ENCODE measurements at regions not wholly inside any gene's neighbourhood (a gene's known extent, or its start where the extent isn't known, plus 50 kb on each side); places are given as distances from the start of the nearest gene placed in this dataset.

GRCh38 chr2:126748188-126748760, 92.3 kb downstream of the GYPC start:
- Mint-ChIP-seq H3K4me3 (no peak overlapping the region), H3K27me3 (peaks cover 4% of the 10 kb centered on the region), H3K27ac (no peak overlapping the region), H3K9me3 (no peaks in the 10 kb centered on the region), H3K36me3 (no peaks in the 10 kb centered on the region), H3K4me1 (ENCODE audit: unreplicated experiment) (no peaks in the 10 kb centered on the region)
- peak; percentile 58 for DNase-seq (ENCODE audit: extremely low spot score, unreplicated experiment)
- no peak for TF ChIP-seq CTCF (conservative IDR thresholded peaks at IDR 0.05)

- Mint-ChIP-seq H3K27ac (no peak overlapping the region), H3K36me3 (no peaks in the 10 kb centered on the region), H3K4me3 (no peak overlapping the region), H3K9me3 (no peaks in the 10 kb centered on the region), H3K4me1 (ENCODE audit: unreplicated experiment) (no peaks in the 10 kb centered on the region), H3K27me3 (peaks cover 4% of the 10 kb centered on the region)
- DNase-seq (ENCODE audit: extremely low spot score, unreplicated experiment), result no peak
- TF ChIP-seq CTCF (conservative IDR thresholded peaks at IDR 0.05), result no peak
Measured at GRCh38 chr2:126748929-126749518, 93.1 kb downstream of the GYPC start.

- DNase-seq (ENCODE audit: extremely low spot score, unreplicated experiment), result peak; percentile 48
- no peaks in the 10 kb centered on the region for H3K9me3 Mint-ChIP-seq
- no peaks in the 10 kb centered on the region for H3K36me3 Mint-ChIP-seq
- no peak overlapping the region for H3K27ac Mint-ChIP-seq
- no peaks in the 10 kb centered on the region for H3K4me1 Mint-ChIP-seq (ENCODE audit: unreplicated experiment)
- H3K4me3 Mint-ChIP-seq, result no peak overlapping the region
- TF ChIP-seq CTCF (conservative IDR thresholded peaks at IDR 0.05), result peak; percentile 42
- H3K27me3 Mint-ChIP-seq, result peaks cover 4% of the 10 kb centered on the region
Measured at GRCh38 chr2:126749537-126749936, 93.6 kb downstream of the GYPC start.

GRCh38 chr2:126750506-126750905, 94.5 kb downstream of the GYPC start:
- no peaks in the 10 kb centered on the region for H3K9me3 Mint-ChIP-seq
- H3K27me3 Mint-ChIP-seq, result peaks cover 4% of the 10 kb centered on the region
- H3K4me1 Mint-ChIP-seq (ENCODE audit: unreplicated experiment), result no peaks in the 10 kb centered on the region
- no peaks in the 10 kb centered on the region for H3K36me3 Mint-ChIP-seq
- H3K27ac Mint-ChIP-seq, result no peak overlapping the region
- no peak overlapping the region for H3K4me3 Mint-ChIP-seq
- TF ChIP-seq CTCF (conservative IDR thresholded peaks at IDR 0.05), result no peak
- no peak for DNase-seq (ENCODE audit: extremely low spot score, unreplicated experiment)

GRCh38 chr2:126751477-126751876, 95.5 kb downstream of the GYPC start:
- Mint-ChIP-seq H3K4me3 (no peak overlapping the region), H3K27ac (no peak overlapping the region), H3K4me1 (ENCODE audit: unreplicated experiment) (no peaks in the 10 kb centered on the region), H3K27me3 (peaks cover 9% of the 10 kb centered on the region), H3K36me3 (no peaks in the 10 kb centered on the region), H3K9me3 (peaks cover 6% of the 10 kb centered on the region)
- TF ChIP-seq CTCF (conservative IDR thresholded peaks at IDR 0.05), result no peak
- DNase-seq (ENCODE audit: extremely low spot score, unreplicated experiment), result peak; percentile 36
